Uterus (tissue), 2 donors: ENCODE measurements at regions not wholly inside any gene's neighbourhood (a gene's known extent, or its start where the extent isn't known, plus 50 kb on each side); places are given as distances from the start of the nearest gene placed in this dataset.

Experiments used
- POLR2A ChIP-seq, 2 donors: fragments of 450-650 bp; IDR thresholded peaks; one replicate each; pipeline ENCODE4 v1.6.1; 2016; ENCODE audit warnings: antibody characterized with exemption in 2 of 2, mild to moderate bottlenecking in 1 of 2, moderate library complexity in 1 of 2
- TF ChIP-seq, protein P1 (sequence below), 4 experiments: fragments of 200-600 bp in 2 of 4; fragments of 450-650 bp in 2 of 4; sonication (generic) in 2 of 4; IDR thresholded peaks; one replicate each; pipeline ENCODE4 v1.5.1; 2016 to 2019; ENCODE audit warnings: antibody characterized with exemption in 4 of 4, mild to moderate bottlenecking in 2 of 4, moderate library complexity in 1 of 4

DNA sequence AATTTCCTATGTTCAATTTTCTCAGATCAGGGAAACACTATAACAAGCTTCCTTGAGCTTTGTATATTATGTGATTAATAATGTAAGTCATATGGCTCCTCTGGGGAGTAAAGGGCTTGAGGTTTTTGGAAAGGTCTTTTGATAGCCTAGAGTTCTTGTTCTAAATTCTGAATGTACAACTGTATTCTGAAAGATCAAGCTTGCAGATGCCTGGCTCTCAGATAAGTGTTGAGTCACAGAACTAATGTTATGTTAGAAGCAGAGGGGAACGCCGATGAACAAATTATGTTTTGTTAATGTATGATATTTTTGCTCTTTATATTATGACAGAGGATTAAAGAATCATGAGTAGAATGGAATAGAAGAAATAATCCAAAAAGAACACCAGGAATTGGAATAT, 170.1 kb downstream of the RPRM start:
- TF ChIP-seq, protein P1, sequence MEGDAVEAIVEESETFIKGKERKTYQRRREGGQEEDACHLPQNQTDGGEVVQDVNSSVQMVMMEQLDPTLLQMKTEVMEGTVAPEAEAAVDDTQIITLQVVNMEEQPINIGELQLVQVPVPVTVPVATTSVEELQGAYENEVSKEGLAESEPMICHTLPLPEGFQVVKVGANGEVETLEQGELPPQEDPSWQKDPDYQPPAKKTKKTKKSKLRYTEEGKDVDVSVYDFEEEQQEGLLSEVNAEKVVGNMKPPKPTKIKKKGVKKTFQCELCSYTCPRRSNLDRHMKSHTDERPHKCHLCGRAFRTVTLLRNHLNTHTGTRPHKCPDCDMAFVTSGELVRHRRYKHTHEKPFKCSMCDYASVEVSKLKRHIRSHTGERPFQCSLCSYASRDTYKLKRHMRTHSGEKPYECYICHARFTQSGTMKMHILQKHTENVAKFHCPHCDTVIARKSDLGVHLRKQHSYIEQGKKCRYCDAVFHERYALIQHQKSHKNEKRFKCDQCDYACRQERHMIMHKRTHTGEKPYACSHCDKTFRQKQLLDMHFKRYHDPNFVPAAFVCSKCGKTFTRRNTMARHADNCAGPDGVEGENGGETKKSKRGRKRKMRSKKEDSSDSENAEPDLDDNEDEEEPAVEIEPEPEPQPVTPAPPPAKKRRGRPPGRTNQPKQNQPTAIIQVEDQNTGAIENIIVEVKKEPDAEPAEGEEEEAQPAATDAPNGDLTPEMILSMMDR (IDR thresholded peaks at IDR 0.05), result no peak
- no peak for TF ChIP-seq POLR2A (IDR thresholded peaks at IDR 0.05)
